ENCODE measurements at regions not wholly inside any gene's neighbourhood (a gene's known extent, or its start where the extent isn't known, plus 50 kb on each side); places are given as distances from the start of the nearest gene placed in this dataset.

DNA sequence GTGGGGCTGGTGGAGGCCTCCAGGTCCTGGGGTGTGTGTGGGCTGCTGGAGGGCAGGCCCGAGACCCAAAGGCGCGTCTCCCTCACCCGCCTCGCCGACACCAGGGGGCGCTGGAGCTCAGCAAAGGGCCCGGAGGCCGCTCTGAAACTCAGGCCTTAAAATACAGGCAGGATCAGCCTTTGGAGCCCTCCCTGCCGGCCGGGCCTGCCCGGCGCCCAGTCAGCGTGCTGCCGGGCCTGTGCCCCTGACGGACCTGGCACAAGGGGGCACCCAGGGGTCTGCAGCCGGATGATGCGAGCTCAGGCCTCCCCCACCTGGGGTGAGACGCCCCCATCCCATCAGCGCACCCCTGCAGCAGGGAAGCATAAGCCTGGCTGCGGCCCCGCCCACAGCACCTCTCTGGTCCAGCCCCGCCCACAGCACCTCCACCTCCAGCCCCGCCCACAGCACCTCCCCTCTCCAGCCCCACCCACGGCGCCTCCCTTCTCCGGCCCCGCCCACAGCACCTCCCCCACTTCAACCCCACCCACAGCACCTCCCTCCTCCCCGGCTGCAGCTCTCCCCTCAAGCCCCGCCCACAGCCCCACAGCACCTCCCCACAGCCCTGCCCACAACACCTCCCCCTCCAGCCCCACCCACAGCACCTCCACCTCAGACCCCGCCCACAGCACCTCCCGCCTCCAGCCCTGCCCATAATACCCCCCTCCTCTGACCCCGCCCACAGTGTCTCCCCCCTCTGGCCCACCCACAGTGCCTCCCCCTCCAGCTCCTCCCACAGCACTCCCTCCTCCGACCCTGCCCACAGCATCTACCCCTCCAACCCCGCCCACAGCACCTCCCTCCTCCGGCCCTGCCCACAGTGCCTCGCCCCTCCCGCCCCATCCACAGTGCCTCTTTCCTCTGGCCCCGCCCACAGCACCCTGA lies 92.8 kb upstream of the OTOS start:
- Histone ChIP-seq H3K4me3 (peak overlapping the region; percentile 64), H3F3A (ENCODE audit: insufficient read depth) (peaks cover 8% of the 10 kb centered on the region), H3K36me3 (ENCODE audit: low read depth) (no peaks in the 10 kb centered on the region), H3K4me2 (ENCODE audit: unreplicated experiment) (peak overlapping the region; percentile 40), H4K20me1 (ENCODE audit: insufficient read depth) (no peaks in the 10 kb centered on the region), H3K27me3 (replicated peaks; ENCODE audit: insufficient read depth) (no peaks in the 10 kb centered on the region), H3K9ac (0 out of 2 replicates have a peak overlapping the region, but pooled peaks have one; percentile 27), H3K79me2 (ENCODE audit: insufficient read depth) (no peaks in the 10 kb centered on the region), H3K4me1 (ENCODE audit: insufficient read depth) (peaks cover 8% of the 10 kb centered on the region), H3K9me3 (ENCODE audit: low read depth) (no peaks in the 10 kb centered on the region), H3K9me2 (ENCODE audit: insufficient read depth) (no peaks in the 10 kb centered on the region), H3K27ac (no peak overlapping the region), H2AFZ (0 out of 2 replicates have a peak overlapping the region, but pooled peaks have one; percentile 26)
- TF ChIP-seq EZH2 (IDR thresholded peaks at IDR 0.05; ENCODE audit: insufficient read depth, poor library complexity, severe bottlenecking): no peak
- no peak for TF ChIP-seq EZH2phosphoT487 (IDR thresholded peaks at IDR 0.05; ENCODE audit: insufficient read depth, low read depth)
- DNase-seq: peak; percentile 88
- 1 to 2% methylated on average over 17 to 38 of the region's 39 CpGs for WGBS, 2 experiments (ENCODE audit: low coverage in 1 of 2, low lambda C conversion rate in 2 of 2, missing lambda C conversion rate in 2 of 2)
- in situ Hi-C loops (cut with MboI): loop anchor here (5.0 kb wide), 1 partner anchor 204 kb away; the partner anchor contains the start of gene GPC1

DNA sequence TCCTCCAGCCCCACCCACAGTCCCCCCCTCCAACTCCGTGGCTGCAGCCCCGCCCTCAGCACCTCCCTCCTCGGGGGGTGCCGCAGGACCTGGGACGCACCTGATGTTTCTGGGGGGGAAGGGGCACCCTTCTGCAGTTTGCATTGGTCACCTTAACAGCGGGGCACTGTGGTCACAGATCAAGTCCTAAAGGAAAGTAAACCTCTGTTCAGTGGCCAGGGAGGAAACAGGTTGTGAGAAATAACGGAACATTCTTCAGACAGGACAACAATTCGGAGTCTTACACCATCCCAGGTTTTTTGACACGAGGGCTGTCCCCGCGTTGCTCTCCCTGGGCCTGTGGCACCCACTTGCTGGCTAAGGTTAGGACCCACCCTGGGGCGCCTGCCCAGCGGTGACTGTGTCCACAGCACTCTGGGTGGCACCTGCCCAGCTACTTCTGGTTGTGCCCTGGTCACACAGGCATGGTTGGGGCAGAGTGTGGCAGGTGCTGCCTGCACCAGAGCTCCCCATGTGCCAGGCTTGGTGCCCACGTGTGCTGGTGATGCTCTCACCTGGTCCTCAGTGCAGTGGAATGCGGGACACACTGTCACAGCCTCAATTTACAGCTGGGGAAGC lies 93.5 kb upstream of the OTOS start:
- no peak overlapping the region for H3K27ac ChIP-seq
- H3K36me3 ChIP-seq (ENCODE audit: low read depth): no peaks in the 10 kb centered on the region
- peaks cover 13% of the 10 kb centered on the region for H3F3A ChIP-seq (ENCODE audit: insufficient read depth)
- H3K9ac ChIP-seq: no peak overlapping the region
- TF ChIP-seq EZH2 (IDR thresholded peaks at IDR 0.05; ENCODE audit: insufficient read depth, poor library complexity, severe bottlenecking) (no peak), EZH2phosphoT487 (IDR thresholded peaks at IDR 0.05; ENCODE audit: insufficient read depth, low read depth) (no peak)
- H4K20me1 ChIP-seq (ENCODE audit: insufficient read depth): no peaks in the 10 kb centered on the region
- no peak overlapping the region for H3K4me2 ChIP-seq (ENCODE audit: unreplicated experiment)
- peaks cover 8% of the 10 kb centered on the region for H3K4me1 ChIP-seq (ENCODE audit: insufficient read depth)
- 30 to 49% methylated on average over 9 to 13 of the region's 15 CpGs for WGBS, 2 experiments (ENCODE audit: low coverage in 1 of 2, low lambda C conversion rate in 2 of 2, missing lambda C conversion rate in 2 of 2)
- no peak overlapping the region for H2AFZ ChIP-seq
- no peak overlapping the region for H3K4me3 ChIP-seq
- no peaks in the 10 kb centered on the region for H3K9me2 ChIP-seq (ENCODE audit: insufficient read depth)
- no peaks in the 10 kb centered on the region for H3K9me3 ChIP-seq (ENCODE audit: low read depth)
- no peaks in the 10 kb centered on the region for H3K79me2 ChIP-seq (ENCODE audit: insufficient read depth)
- in situ Hi-C loops (cut with MboI): loop anchor here (5.0 kb wide), 1 partner anchor 203 kb away; the partner anchor contains the start of gene GPC1
- no peaks in the 10 kb centered on the region for H3K27me3 ChIP-seq (replicated peaks; ENCODE audit: insufficient read depth)
- DNase-seq: no peak

DNA sequence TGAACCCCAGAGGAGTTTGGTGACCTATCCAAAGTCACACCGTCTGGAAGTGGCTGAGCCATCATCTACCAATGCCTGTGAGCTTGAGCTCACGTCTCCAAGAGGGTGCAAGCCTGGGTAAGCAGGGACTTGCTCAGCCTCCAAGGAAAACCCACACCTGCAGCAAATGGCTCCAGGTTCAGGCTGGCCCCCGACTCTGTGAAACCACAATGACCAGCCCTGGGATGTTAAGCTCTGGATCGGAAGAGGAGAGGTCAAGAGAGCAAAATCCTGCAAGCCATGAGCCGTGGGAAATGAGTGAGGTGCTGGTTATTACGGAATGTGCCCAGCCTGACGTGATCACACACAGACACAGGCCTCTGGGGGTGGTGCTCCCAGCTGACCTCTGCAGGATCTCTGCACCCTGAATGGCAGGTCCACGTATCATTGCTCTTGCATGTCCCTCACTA lies 94.1 kb upstream of the OTOS start:
- Histone ChIP-seq H3F3A (ENCODE audit: insufficient read depth) (peaks cover 13% of the 10 kb centered on the region), H3K9me3 (ENCODE audit: low read depth) (no peaks in the 10 kb centered on the region), H3K27me3 (replicated peaks; ENCODE audit: insufficient read depth) (no peaks in the 10 kb centered on the region), H3K9ac (no peak overlapping the region), H3K4me1 (ENCODE audit: insufficient read depth) (peaks cover 8% of the 10 kb centered on the region), H2AFZ (no peak overlapping the region), H3K4me3 (no peak overlapping the region), H4K20me1 (ENCODE audit: insufficient read depth) (no peaks in the 10 kb centered on the region), H3K79me2 (ENCODE audit: insufficient read depth) (no peaks in the 10 kb centered on the region), H3K36me3 (ENCODE audit: low read depth) (no peaks in the 10 kb centered on the region), H3K4me2 (ENCODE audit: unreplicated experiment) (no peak overlapping the region), H3K27ac (no peak overlapping the region), H3K9me2 (ENCODE audit: insufficient read depth) (no peaks in the 10 kb centered on the region)
- WGBS, 2 experiments (ENCODE audit: low coverage in 1 of 2, low lambda C conversion rate in 2 of 2, missing lambda C conversion rate in 2 of 2): 58 to 59% methylated on average over 8 of the region's 8 CpGs
- DNase-seq: no peak
- TF ChIP-seq EZH2phosphoT487 (IDR thresholded peaks at IDR 0.05; ENCODE audit: insufficient read depth, low read depth) (no peak), EZH2 (IDR thresholded peaks at IDR 0.05; ENCODE audit: insufficient read depth, poor library complexity, severe bottlenecking) (no peak)
- in situ Hi-C loops (cut with MboI): loop anchor here (5.0 kb wide), 1 partner anchor 203 kb away; the partner anchor contains the start of gene GPC1

DNA sequence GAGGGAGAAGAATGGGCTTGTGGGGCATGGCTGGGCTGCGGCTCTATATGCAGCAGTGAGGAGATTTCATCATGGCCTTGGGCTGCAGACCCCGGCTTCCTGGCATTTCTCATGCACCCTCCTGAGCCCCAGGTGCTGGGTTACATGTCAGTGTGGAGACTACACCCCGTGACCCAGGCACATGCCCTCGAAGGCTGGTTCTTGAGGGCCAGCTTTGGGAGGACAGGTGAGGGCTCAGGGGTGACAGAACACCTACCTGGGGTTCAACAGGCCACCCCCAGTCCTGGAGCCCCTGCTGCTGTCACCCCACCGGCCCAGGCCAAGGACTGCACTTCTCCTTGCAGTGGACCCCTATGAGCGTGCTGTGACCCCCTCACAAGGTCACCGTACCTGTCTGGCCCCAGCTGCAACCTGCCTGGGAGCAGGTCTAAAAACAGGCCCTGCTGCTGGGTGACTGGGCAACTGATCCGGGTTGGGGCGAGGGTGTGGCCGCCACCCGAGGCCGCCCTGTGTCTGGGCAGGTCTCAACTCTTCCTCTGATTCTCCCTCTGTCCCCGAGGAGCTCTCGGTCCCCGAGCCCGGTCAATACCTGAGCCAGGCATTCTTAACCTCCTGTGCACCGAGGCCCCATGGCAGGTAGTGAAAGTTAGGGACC lies 94.8 kb upstream of the OTOS start:
- TF ChIP-seq EZH2 (IDR thresholded peaks at IDR 0.05; ENCODE audit: insufficient read depth, poor library complexity, severe bottlenecking) (no peak), EZH2phosphoT487 (IDR thresholded peaks at IDR 0.05; ENCODE audit: insufficient read depth, low read depth) (no peak)
- H3K9me2 ChIP-seq (ENCODE audit: insufficient read depth): no peaks in the 10 kb centered on the region

More for the DNA sequence above, 94.8 kb upstream of the OTOS start:
- in situ Hi-C loops (cut with MboI): no loop called here
- Histone ChIP-seq H3K36me3 (ENCODE audit: low read depth) (no peaks in the 10 kb centered on the region), H2AFZ (no peak overlapping the region), H3F3A (ENCODE audit: insufficient read depth) (peaks cover 13% of the 10 kb centered on the region), H3K9me3 (ENCODE audit: low read depth) (no peaks in the 10 kb centered on the region), H3K27ac (no peak overlapping the region), H3K4me1 (ENCODE audit: insufficient read depth) (peaks cover 8% of the 10 kb centered on the region), H3K4me2 (ENCODE audit: unreplicated experiment) (no peak overlapping the region), H3K4me3 (no peak overlapping the region), H3K9ac (no peak overlapping the region), H3K27me3 (replicated peaks; ENCODE audit: insufficient read depth) (0 out of 2 replicates have a peak, but pooled peaks cover under 1% of the 10 kb centered on the region), H4K20me1 (ENCODE audit: insufficient read depth) (no peaks in the 10 kb centered on the region), H3K79me2 (ENCODE audit: insufficient read depth) (no peaks in the 10 kb centered on the region)
- WGBS, 2 experiments (ENCODE audit: low coverage in 1 of 2, low lambda C conversion rate in 2 of 2, missing lambda C conversion rate in 2 of 2): 76 to 78% methylated on average over 17 of the region's 17 CpGs
- DNase-seq: no peak

Data from GM23248 (cell line).